Caki2 (cell line): ENCODE measurements at regions not wholly inside any gene's neighbourhood (a gene's known extent, or its start where the extent isn't known, plus 50 kb on each side); places are given as distances from the start of the nearest gene placed in this dataset.

ENCODE experiments used
- DNase-seq: peaks from one replicate; pipeline ENCODE4 v3.0.0-alpha.2; 2015; ENCODE audit warnings: low read depth
- in situ Hi-C: cut with HindIII; loops from 2 replicates; pipeline ENCODE4 v1.10.0; 2016; ENCODE audit warnings: low sequenced_read_pairs, low pct_unique_long_range_greater_than_20kb, mixed read lengths

DNA sequence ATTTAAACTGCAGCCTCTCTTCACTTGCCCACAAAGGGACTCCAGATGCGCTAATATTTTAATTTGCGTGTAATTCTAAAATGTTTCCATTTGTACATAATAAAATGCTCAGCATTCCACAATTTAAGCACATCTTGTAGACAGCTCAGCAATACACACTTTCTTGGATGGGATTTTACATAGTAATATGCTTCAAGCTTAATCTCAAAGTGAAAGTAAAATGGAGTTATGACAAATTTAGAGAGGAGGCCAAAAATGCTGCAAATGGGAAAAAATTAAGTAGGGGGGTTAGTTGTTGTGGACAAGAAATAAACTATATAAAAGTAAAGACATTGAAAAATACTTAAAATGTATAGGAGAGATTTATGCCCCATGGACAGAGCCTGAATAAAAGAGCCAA lies 149.1 kb downstream of the FBXO8 start:
- no peak for DNase-seq
- in situ Hi-C loops, result no loop called here

DNA sequence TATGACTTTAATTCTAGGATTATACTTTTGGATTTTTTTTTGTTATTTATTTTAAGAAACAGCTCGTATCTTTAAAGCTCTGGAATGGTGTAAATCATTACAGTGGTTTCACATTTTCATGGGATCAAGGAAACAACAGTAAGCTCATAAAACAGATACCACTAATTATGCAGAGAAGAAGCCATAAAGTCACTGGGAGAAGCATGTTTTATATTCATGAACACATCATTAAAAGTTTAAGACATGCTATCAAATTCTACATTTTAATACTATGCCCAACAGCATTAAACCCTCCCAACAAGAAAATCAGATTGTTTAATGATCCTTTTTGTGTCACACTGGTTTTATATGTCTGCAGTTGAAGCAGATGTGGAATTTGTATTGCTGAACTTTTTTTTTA lies 149.9 kb downstream of the FBXO8 start:
- no peak for DNase-seq
- in situ Hi-C loops, result no loop called here

DNA sequence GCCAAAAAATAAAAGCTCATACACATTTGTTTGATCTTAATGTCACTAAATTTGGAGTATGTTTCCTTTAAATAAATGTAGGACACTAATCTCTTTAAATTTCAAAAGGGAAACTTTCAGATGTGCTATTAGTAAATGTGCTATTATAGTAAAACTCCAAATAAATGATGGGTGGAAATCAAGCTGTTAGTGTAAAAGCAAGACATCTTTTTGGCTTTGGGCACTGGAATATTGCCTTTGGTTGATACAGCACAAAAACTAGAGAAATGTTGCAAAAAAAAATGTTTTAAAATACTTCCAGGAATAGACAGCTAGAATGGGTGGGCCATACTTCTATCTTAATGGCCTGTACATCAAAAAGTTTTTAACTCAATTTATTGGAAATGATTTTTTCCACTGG lies 151.6 kb downstream of the FBXO8 start:
- no peak for DNase-seq
- in situ Hi-C loops, result no loop called here

DNA sequence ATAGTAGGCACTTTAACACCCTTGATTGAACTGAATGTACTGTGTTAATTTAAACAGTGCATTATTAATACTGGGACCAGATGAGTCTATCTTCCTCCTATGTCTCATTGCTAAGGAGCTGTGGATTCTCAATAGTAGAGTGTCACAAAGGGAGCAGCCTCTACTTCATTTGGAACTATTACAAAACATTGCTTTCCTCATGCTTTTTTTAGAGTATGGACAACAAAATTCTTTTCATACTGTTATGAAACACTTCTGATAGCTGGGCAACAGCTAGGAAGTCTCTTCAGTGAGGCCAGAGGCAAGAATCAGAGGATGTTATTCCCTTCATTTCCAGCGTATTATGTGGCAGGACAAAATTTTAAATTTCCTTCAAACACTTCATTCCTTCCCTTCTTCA lies 160.8 kb downstream of the FBXO8 start:
- in situ Hi-C loops, result no loop called here
- DNase-seq, result no peak

DNA sequence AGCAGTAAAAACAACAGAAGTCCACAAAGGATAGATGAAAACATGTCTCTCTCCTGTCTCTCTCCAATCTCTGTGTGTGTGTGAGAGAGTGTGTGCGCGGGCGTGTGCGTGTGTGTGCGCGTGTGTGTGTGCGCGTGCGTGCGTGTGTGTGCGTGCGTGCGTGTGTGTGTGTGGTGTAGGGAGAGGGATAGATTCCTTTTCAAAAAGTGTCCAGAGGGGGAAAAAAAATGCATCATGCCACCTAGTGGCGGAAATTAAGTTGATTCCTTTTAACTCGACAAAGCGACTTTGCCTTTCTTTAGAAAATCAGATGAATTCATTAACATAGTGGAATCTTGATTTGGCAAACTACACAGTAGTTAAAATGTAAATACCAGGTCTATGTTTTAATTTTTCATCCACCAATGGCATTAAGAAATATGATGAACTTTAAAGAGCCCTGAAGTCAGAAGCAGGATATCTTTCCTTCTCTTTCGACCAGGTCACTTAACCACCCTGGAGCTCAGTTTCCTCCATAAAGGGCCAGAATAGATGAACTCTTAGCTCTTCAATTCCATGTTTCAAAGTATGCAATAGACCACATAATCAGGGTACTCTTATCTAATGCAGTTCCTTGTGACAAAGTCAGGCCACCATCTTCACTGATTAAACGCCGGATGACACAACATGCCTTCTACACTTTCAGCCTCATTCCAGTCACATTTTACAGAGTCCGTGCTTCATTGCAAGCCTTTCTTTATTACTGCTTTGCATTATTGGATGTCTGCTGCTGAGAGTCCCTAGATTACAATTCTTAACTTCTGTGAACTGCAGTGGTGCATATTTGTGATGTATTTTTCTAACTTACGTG lies 162.8 kb downstream of the FBXO8 start:
- in situ Hi-C loops, result no loop called here
- peak; percentile 79 for DNase-seq

DNA sequence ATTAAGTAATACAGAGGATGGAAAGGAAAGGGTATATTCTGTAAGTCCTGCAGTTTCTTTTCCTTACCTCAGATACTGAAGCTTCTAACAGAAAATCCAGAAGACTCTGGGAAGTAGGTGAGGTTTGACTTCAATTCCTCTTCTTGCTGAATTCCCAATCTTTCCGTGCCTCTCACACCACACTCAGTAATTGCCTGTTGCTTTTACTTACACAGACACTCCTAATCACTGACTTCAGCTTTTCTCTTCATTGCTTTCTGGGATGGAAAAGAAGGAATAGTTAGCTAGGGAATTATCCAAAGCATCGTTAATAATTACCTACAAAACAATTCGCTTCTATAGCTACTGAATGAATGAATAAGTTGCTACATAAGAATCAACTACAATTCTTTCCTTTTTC lies 163.6 kb downstream of the FBXO8 start:
- DNase-seq, result no peak
- in situ Hi-C loops, result no loop called here

DNA sequence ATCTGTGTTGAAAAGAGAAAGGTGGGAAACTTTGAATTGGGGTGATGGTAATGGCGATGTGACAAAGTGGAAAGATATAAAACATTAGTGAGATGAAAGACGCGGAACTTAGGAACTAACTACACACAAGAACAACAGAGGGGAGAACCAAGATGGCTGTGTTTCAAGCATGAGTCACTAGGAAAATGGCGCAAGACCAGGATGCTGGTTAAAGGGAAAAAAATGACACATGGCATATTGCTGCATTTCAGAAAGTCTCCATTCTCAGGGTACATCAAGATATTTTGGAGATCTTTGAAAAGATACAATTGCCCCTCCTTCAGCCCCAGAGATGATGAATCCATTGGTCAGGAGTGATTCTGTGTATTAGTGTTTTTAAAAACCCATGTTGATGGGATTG lies 164.4 kb downstream of the FBXO8 start:
- in situ Hi-C loops, result no loop called here
- DNase-seq, result peak; percentile 28

DNA sequence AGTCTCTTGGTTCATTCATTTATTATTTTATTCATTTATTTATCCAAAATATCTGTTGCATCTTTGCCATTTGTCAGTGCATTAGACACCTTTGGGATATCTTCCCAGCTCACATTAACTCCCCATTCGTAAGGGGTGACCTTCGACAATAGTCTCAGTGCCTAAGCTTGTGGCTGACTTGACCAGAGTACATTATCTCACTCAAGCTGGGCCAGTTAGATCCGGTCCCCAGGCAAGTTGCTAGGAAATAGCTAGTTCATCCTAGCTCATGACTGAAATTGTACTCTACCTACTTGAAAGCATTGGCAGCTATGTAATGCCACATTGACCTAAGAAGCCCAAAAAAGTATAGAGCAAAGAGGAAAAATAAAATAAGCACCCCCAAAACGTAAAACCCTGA lies 165.3 kb downstream of the FBXO8 start:
- no peak for DNase-seq
- in situ Hi-C loops, result no loop called here

DNA sequence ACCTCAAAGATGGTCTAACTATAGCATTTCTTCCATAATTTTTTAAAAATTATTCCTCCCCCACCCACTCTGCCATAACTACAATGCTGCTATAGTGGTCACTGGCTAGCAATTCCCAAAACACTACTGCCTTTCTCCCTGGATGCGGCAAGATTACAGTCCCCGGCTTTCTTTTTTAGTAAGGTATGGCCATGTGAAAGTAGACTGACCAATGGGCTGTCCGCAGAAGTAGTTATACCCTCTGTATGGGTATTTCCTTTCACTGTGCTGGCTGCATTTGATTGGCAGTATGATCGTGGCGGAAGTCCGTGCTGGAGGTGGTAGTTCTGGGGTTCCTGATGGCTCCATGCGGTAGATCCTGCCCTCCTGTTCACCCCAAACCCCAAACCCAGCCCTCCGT lies 166.0 kb downstream of the FBXO8 start:
- DNase-seq, result no peak
- in situ Hi-C loops, result no loop called here

DNA sequence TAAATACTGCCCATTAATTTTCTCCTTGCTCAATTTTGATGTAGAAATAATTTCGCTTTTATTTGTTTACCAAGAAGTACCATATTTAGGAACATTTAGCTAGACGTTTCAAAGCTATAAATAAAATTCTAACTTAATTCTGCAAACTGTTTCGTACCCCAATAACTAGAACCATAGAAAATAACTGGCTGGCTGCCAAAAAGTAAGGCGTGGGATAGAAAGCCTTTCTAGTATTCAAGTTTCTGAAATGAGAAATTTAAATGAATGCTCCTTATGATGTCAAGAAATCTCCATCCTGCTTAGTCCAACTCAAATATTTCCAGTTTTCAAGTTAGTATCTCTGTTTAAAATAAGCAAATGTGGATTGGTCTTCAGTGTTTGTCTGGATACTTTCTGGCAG lies 167.4 kb downstream of the FBXO8 start:
- DNase-seq, result no peak
- in situ Hi-C loops, result no loop called here

DNA sequence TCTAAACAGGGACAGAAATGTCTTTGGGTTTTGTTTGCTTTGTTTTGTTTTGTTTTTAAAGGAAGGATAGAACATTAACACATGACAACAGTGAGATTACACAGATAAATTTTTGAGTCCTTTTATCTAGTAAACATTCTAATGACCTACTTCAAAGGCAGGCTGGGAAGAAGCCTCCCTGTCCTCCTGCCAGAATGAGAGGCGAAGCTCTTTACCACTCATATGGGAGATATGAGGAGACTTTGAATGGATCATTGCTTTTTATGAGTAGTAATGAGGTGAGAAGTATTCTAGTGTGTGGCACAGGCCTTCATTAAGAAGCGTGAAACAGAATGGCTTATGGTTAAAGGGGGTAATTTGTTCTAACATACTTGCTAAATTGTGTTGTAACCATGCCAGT lies 172.0 kb downstream of the FBXO8 start:
- no peak for DNase-seq
- in situ Hi-C loops, result no loop called here

DNA sequence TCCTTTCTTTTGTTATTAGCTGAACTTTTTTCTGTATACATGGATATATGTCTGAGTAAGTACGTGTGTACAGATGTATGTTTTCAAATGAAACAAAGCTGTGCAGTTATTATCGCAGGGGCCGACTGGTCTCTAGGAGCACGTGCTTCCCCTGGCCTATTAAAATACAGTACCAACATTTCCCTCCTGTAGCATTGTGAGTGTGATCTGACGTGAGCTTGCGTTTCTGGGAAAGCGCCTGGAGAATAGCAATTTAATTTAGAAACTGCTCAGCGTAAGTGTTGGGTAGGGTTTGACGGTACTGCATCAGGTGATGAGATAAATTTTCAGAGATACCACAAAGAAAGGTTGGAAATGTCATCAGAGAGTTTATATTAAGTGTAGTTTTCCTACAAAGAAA lies 173.3 kb downstream of the FBXO8 start:
- DNase-seq, result no peak
- in situ Hi-C loops, result no loop called here

DNA sequence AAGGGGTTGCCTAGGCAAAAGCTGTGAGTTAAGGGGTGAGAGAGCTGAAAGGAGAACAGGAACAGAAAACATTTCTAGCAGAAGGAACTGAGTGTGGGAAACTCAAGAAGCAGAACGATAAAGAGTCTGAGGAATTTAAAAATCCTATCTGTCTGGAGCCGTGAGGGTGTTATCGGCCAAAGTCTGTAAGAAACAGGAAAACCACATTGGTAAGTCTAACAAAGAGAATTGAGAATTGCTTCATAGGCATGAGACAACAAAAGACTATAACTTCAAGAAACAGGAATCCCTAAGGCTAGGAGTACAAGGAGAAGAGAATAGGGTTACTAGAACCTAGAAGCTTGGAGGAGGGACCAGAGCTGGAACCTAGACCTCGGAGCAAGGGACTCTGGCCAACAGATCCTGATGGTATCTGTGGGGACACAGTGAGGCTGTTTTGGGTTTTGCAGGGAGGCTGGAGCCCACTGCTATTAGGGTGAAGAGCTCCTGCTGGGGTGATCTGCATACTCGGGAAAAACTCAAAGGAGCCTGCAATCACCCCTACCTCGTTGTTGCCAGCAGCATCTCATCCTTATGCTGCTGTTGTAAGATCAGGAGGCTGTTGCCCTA lies 175.6 kb downstream of the FBXO8 start:
- in situ Hi-C loops, result no loop called here
- DNase-seq, result no peak

DNA sequence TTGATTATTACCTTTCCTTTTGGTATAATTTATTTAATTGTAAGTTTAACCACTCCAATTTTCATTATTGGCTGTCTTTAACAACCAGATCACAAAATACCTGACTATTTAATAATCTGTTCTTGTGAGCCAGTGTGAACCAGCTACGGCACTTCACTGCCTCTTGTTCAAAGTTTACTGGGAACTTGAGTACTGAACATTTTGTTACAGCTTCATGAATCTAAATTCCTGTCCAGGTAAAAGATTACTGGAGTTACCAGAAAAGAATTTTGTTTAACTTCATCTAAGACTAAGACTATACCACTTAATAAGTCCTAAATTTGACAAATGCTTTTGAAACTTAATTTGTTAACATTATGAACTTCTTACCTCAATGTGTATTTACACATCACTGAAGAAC lies 178.3 kb downstream of the FBXO8 start:
- DNase-seq, result no peak
- in situ Hi-C loops, result no loop called here

DNA sequence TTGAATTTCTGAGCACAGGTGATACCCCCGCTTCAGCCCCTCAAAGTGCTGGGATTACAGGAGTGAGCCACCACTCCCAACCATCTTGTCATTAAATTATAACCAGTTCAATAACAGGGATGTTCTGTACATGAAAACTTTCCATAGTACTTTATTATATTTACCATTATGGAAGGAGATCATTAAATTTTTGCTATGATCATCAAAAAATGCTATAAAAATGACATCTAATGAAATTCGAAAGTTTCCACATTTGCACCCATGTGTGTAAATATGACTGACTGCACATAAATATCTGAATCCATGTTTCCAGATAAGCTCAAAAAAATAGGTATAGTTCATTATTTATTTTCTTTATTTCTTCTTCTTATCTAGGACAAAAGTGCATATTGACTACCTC lies 182.6 kb downstream of the FBXO8 start:
- in situ Hi-C loops, result no loop called here
- DNase-seq, result no peak

DNA sequence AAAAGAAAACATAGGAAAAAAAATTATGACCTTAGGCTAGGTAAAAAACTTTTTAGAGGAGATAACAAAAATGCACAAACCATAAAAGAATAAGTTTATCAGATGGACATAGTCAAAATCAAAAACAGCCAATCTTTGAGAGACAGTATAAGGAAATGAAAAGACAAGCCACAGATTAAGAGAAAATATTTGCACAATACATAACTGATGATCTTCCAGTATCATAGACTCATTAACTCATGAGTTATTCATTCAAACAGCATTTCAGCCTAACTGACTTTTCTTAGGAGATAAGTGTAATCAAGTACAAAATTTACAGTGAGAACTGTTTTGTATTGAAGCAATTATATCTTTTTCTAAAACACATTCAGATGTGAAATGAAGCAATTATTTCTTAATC lies 183.8 kb downstream of the FBXO8 start:
- in situ Hi-C loops, result no loop called here

DNA sequence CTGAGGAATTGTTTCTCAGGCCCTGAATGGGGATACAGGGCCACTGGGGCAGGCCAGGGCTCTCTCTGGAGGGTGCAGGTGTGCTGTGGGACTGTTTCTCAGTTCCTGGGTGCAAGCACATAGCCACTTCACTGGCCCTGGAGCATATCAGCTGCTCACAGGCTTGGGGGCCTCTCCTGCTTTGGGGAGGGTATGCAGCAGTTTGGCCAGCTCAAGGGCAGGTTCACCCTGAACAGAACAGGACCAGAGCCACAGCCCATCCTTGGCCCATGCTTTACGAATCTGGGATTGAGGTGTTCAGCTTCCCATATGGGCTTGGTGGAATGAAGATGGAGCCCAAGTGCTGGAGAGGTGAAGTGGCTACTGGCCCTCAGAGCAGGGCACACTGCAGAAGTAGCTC lies 186.5 kb downstream of the FBXO8 start:
- in situ Hi-C loops, result no loop called here
- DNase-seq, result no peak

More for the DNA sequence above, 183.8 kb downstream of the FBXO8 start:
- no peak for DNase-seq

DNA sequence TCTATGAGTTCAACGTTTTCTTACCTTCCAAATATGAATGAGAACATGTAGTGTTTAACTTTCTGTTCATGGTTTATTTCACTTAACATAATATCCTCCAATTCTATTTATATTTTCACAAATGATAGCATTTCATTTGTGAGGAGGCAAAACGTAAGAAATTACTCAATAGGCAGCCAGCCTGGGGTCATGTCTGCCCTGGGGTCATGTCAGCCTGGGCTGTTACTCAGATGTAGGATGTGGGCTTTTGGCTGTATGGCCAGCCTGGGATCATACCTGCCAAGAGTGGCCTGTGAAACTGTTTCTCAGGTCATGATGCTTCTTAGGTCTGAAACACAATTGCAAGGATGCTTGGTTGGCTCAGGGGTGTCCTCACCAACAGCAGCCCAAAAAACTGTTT lies 187.0 kb downstream of the FBXO8 start:
- no peak for DNase-seq
- in situ Hi-C loops, result no loop called here

DNA sequence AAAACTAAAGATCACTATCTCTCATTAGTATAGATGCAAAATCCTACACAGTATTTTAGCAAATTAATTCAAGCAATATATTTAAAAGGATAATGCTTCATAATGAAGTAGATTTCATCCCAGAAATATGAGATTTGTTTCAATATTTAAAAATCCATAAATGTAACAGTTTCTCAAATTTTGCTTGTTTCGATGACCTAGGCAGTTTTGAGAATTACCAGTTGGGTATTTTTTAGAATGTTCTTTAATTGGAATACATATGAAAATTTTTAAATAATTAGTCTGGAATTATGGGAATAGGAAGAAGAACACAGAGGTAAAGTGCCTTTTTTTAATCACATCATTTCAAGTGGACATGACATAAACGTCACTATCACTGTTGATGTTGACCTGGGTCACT lies 192.3 kb downstream of the FBXO8 start:
- in situ Hi-C loops, result no loop called here

DNA sequence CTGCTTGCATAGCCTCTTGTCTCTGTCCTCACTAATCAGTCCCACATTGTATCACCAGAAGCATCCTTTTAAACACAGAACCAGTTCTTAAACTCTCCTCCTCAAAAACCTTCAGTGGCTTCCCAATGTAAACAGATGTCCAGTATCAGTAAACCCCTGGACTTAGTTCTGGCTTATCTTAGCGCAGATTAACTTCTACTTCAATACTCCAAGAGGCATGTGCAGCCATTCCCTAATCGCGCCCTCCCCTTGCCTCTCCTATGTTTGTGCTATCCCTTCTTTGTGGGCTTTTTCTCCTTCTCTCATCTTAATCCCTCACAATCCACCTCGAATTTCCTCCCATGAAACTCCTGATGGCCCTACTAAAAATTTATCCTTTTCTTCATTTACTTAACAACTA lies 193.8 kb downstream of the FBXO8 start:
- DNase-seq, result no peak
- in situ Hi-C loops, result no loop called here

More for the DNA sequence above, 192.3 kb downstream of the FBXO8 start:
- DNase-seq, result no peak
